ENCODE measurements at regions not wholly inside any gene's neighbourhood (a gene's known extent, or its start where the extent isn't known, plus 50 kb on each side); places are given as distances from the start of the nearest gene placed in this dataset.

- H3K79me2 ChIP-seq (ENCODE audit: control insufficient read depth, insufficient read depth, low read length) = no peaks in the 10 kb centered on the region
- no peak overlapping the region for H3K27ac ChIP-seq (ENCODE audit: low read length in 2 of 2)
- H3K27ac Mint-ChIP-seq = no peak overlapping the region
- H4K20me1 ChIP-seq (ENCODE audit: control insufficient read depth, insufficient read depth, low read length, poor library complexity, severe bottlenecking) = no peaks in the 10 kb centered on the region
- WGBS (ENCODE audit: insufficient coverage) = no CpG with 5 or more reads among the region's 2 CpGs
- TF ChIP-seq CTCF (IDR thresholded peaks at IDR 0.05) (no peak), EZH2 (IDR thresholded peaks at IDR 0.05; ENCODE audit: borderline replicate concordance, insufficient read depth, low read depth, low read length, poor library complexity, severe bottlenecking) (no peak)
- H3K9me3 Mint-ChIP-seq (ENCODE audit: insufficient read depth) = peaks cover 3% of the 10 kb centered on the region
- no peak overlapping the region for H3K4me2 ChIP-seq (replicated peaks; ENCODE audit: low read depth, low read length, poor library complexity, severe bottlenecking)
- no peaks in the 10 kb centered on the region for H3K4me1 ChIP-seq (ENCODE audit: control insufficient read depth in 2 of 2, insufficient read depth in 2 of 2, low read length in 2 of 2)
- CTCF ChIA-PET = no interaction called here
- DNase-seq (no peak), ATAC-seq (ENCODE audit: low read depth) (no peak)
- no peaks in the 10 kb centered on the region for H3K27me3 ChIP-seq (replicated peaks in 1 of 4; ENCODE audit: control extremely low read depth in 1 of 4, control insufficient read depth in 3 of 4, insufficient read depth in 4 of 4, low read length in 3 of 4)
- no peaks in the 10 kb centered on the region for H3K4me1 Mint-ChIP-seq
- H3K27me3 Mint-ChIP-seq = no peaks in the 10 kb centered on the region
- intact Hi-C loops (cut with micrococcal nuclease) = no loop called here
- no peak overlapping the region for H3K4me3 ChIP-seq (ENCODE audit: control extremely low read depth in 1 of 5, extremely low read depth in 1 of 5, insufficient read depth in 1 of 5, low read depth in 2 of 5, low read length in 4 of 5)
- H3K9ac ChIP-seq (ENCODE audit: low read length) = no peak overlapping the region
- no peak overlapping the region for H3K4me3 Mint-ChIP-seq
- no peak overlapping the region for H2AFZ ChIP-seq (ENCODE audit: insufficient read depth, low read depth, low read length, poor library complexity, severe bottlenecking)
- H3K36me3 ChIP-seq (replicated peaks in 1 of 2; ENCODE audit: control extremely low read depth in 1 of 2, control insufficient read depth in 1 of 2, extremely low read depth in 1 of 2, insufficient read depth in 2 of 2, low read length in 1 of 2) = no peaks in the 10 kb centered on the region
- POLR2A ChIA-PET = no interaction called here
- H3K9me3 ChIP-seq (ENCODE audit: control extremely low read depth in 1 of 3, control insufficient read depth in 2 of 3, insufficient read depth in 1 of 3, low read length in 2 of 3) = peaks cover 0 to 2% (median 0%) of the 10 kb centered on the region in 3 donors
Observed at GRCh38 chr3:89586256-89586655, 478.8 kb downstream of the EPHA3 start.

DNA sequence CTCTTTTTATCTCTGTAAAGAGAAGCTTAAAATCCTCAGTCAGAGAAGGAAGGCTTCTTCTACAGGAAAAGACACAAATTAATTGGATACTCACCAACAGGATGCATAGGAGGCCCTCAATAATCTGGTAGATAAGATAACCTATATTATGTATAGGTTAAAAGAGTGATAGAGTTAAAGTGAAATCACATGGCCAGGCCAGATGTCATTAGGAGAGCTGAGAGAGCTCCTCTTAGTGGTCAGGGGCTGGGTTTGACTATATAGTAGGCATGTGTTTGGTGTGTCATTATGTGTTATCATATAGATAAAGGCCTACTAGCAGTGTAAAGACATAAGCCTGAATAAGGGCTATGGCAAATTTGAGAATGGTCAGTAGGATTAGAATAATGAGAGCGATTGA is 479.3 kb downstream of the EPHA3 start:
- H3K27me3 Mint-ChIP-seq = no peaks in the 10 kb centered on the region
- POLR2A ChIA-PET = no interaction called here

More for the DNA sequence above, 479.3 kb downstream of the EPHA3 start:
- WGBS (ENCODE audit: insufficient coverage) = 88% methylated on average over 1 of the region's 1 CpG
- Histone ChIP-seq H3K9ac (ENCODE audit: low read length) (no peak overlapping the region), H3K4me2 (replicated peaks; ENCODE audit: low read depth, low read length, poor library complexity, severe bottlenecking) (no peak overlapping the region), H3K27ac (ENCODE audit: low read length in 2 of 2) (no peak overlapping the region), H3K9me3 (ENCODE audit: control extremely low read depth in 1 of 3, control insufficient read depth in 2 of 3, insufficient read depth in 1 of 3, low read length in 2 of 3) (peaks cover 0 to 2% (median 0%) of the 10 kb centered on the region in 3 donors), H3K27me3 (replicated peaks in 1 of 4; ENCODE audit: control extremely low read depth in 1 of 4, control insufficient read depth in 3 of 4, insufficient read depth in 4 of 4, low read length in 3 of 4) (no peaks in the 10 kb centered on the region), H3K4me1 (ENCODE audit: control insufficient read depth in 2 of 2, insufficient read depth in 2 of 2, low read length in 2 of 2) (no peaks in the 10 kb centered on the region), H3K4me3 (ENCODE audit: control extremely low read depth in 1 of 5, extremely low read depth in 1 of 5, insufficient read depth in 1 of 5, low read depth in 2 of 5, low read length in 4 of 5) (no peak overlapping the region), H4K20me1 (ENCODE audit: control insufficient read depth, insufficient read depth, low read length, poor library complexity, severe bottlenecking) (no peaks in the 10 kb centered on the region), H3K36me3 (replicated peaks in 1 of 2; ENCODE audit: control extremely low read depth in 1 of 2, control insufficient read depth in 1 of 2, extremely low read depth in 1 of 2, insufficient read depth in 2 of 2, low read length in 1 of 2) (no peaks in the 10 kb centered on the region), H2AFZ (ENCODE audit: insufficient read depth, low read depth, low read length, poor library complexity, severe bottlenecking) (no peak overlapping the region), H3K79me2 (ENCODE audit: control insufficient read depth, insufficient read depth, low read length) (no peaks in the 10 kb centered on the region)
- no peak for DNase-seq
- no peak overlapping the region for H3K4me3 Mint-ChIP-seq
- H3K27ac Mint-ChIP-seq = no peak overlapping the region
- no peak for ATAC-seq (ENCODE audit: low read depth)
- TF ChIP-seq EZH2 (IDR thresholded peaks at IDR 0.05; ENCODE audit: borderline replicate concordance, insufficient read depth, low read depth, low read length, poor library complexity, severe bottlenecking) = no peak
- no peak for TF ChIP-seq CTCF (IDR thresholded peaks at IDR 0.05)
- no peaks in the 10 kb centered on the region for H3K4me1 Mint-ChIP-seq
- intact Hi-C loops (cut with micrococcal nuclease) = no loop called here
- CTCF ChIA-PET = no interaction called here
- peaks cover 3% of the 10 kb centered on the region for H3K9me3 Mint-ChIP-seq (ENCODE audit: insufficient read depth)
